GM10266 (cell line): ENCODE measurements at regions not wholly inside any gene's neighbourhood (a gene's known extent, or its start where the extent isn't known, plus 50 kb on each side); places are given as distances from the start of the nearest gene placed in this dataset.
"Not testable (repeated sequence)": the region's sequence is repeated elsewhere in the genome, so short reads cannot be mapped to it uniquely, and the experiment has no call there.

Experiments used
- DNase-seq: peaks from one replicate; pipeline ENCODE4 v3.0.0; 2012; ENCODE audit errors: extremely low spot score
- CTCF ChIP-seq: IDR thresholded peaks from 2 replicates; pipeline ENCODE4 v1.5.1; 2012; ENCODE audit warnings: mild to moderate bottlenecking, low read depth; ENCODE audit not compliant: control insufficient read depth, insufficient read depth; ENCODE audit errors: missing control alignments

- no peak for TF ChIP-seq CTCF
- no peak for DNase-seq
Measured at GRCh38 chr4:114320126-114320525, 278.5 kb upstream of the UGT8 start.

- no peak for DNase-seq
- TF ChIP-seq CTCF, result no peak
Measured at GRCh38 chr4:114321366-114321765, 277.2 kb upstream of the UGT8 start.

GRCh38 chr4:114323841-114324240 lies 274.8 kb upstream of the UGT8 start:
- no peak for TF ChIP-seq CTCF
- DNase-seq, result no peak

GRCh38 chr4:114326358-114326757 lies 272.2 kb upstream of the UGT8 start:
- DNase-seq, result no peak

GRCh38 chr4:114332119-114332518 lies 266.5 kb upstream of the UGT8 start:
- TF ChIP-seq CTCF, result no peak

More at GRCh38 chr4:114326358-114326757, 272.2 kb upstream of the UGT8 start:
- TF ChIP-seq CTCF, result no peak

GRCh38 chr4:114334363-114334762 lies 264.2 kb upstream of the UGT8 start:
- not testable (repeated sequence) for DNase-seq

More at GRCh38 chr4:114332119-114332518, 266.5 kb upstream of the UGT8 start:
- DNase-seq, result no peak

- TF ChIP-seq CTCF, result no peak
- no peak for DNase-seq
Measured at GRCh38 chr4:114334884-114335330, 263.7 kb upstream of the UGT8 start.

GRCh38 chr4:114335339-114335738 lies 263.3 kb upstream of the UGT8 start:
- TF ChIP-seq CTCF, result no peak
- DNase-seq, result no peak
